ENCODE measurements at regions not wholly inside any gene's neighbourhood (a gene's known extent, or its start where the extent isn't known, plus 50 kb on each side); places are given as distances from the start of the nearest gene placed in this dataset.

DNA sequence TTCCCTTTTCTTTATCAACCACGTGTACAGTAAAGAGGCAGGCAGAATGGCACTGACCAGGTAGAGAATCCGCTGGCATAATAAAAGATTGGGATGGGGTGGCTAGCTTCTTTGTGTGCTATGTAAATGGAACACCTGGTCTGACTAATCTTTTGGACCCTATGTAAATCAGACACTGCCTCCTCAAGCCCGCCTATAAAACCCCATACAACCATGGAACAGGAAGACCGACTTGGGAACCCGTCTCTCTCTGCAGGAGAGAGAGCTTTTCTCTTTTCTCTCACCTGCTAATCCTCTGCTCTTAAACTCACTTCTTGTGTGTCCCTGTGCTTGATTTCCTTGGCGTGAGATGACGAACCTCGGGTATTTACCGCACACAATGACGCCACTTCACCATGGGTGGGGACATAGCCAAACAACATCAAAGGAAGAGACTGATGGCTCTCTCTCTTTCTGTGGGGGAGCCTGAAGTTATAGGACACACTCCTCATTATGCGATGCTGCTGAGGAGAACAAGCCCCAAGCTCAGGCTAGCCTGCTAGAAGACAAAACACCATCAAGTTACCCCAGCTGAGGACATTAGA, 94.2 kb downstream of the ARL5B start:
- Histone ChIP-seq H3K9me3 (no peaks in the 10 kb centered on the region), H3K27ac (no peak overlapping the region), H3K36me3 (ENCODE audit: low read depth, missing control alignments) (no peaks in the 10 kb centered on the region), H3K4me3 (no peak overlapping the region), H3K27me3 (no peaks in the 10 kb centered on the region), H3K4me1 (no peaks in the 10 kb centered on the region)
- intact Hi-C loops (cut with DNase I; ENCODE audit: low total_unique reads): no loop called here
- TF ChIP-seq, protein P1, sequence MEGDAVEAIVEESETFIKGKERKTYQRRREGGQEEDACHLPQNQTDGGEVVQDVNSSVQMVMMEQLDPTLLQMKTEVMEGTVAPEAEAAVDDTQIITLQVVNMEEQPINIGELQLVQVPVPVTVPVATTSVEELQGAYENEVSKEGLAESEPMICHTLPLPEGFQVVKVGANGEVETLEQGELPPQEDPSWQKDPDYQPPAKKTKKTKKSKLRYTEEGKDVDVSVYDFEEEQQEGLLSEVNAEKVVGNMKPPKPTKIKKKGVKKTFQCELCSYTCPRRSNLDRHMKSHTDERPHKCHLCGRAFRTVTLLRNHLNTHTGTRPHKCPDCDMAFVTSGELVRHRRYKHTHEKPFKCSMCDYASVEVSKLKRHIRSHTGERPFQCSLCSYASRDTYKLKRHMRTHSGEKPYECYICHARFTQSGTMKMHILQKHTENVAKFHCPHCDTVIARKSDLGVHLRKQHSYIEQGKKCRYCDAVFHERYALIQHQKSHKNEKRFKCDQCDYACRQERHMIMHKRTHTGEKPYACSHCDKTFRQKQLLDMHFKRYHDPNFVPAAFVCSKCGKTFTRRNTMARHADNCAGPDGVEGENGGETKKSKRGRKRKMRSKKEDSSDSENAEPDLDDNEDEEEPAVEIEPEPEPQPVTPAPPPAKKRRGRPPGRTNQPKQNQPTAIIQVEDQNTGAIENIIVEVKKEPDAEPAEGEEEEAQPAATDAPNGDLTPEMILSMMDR (IDR thresholded peaks at IDR 0.05): no peak
- no peak for TF ChIP-seq POLR2A (IDR thresholded peaks at IDR 0.05)
- 78 to 84% methylated on average over 11 of the region's 11 CpGs for WGBS, 2 donors
- no peak for DNase-seq

DNA sequence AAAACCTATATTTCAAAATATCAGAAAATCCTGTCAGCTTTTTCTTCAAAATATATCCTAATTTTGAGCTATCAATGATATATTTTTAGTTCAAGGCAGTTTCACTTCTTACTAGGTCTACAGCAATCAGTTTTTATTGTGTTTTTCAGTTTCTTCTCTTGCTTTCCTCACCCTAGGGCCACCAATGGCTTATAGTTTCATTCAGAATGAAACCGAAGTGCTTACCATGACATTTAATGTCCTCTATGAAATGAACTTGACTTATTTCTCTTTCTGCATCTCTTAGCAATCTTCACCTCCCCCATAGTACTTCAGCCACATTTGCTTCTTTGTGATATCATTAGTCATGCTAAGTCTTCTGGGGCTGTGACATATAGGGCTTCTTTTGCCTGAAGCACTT, 100.3 kb downstream of the ARL5B start:
- intact Hi-C loops (cut with DNase I; ENCODE audit: low total_unique reads): no loop called here
- WGBS, 2 donors: 87 to 88% methylated on average over 1 of the region's 1 CpG
- TF ChIP-seq, protein P1 (IDR thresholded peaks at IDR 0.05): no peak
- TF ChIP-seq POLR2A (IDR thresholded peaks at IDR 0.05): no peak
- no peaks in the 10 kb centered on the region for H3K36me3 ChIP-seq (ENCODE audit: low read depth, missing control alignments)
- H3K27me3 ChIP-seq: no peaks in the 10 kb centered on the region
- DNase-seq: no peak
- no peaks in the 10 kb centered on the region for H3K4me1 ChIP-seq
- H3K27ac ChIP-seq: no peak overlapping the region
- no peaks in the 10 kb centered on the region for H3K9me3 ChIP-seq
- H3K4me3 ChIP-seq: no peak overlapping the region

DNA sequence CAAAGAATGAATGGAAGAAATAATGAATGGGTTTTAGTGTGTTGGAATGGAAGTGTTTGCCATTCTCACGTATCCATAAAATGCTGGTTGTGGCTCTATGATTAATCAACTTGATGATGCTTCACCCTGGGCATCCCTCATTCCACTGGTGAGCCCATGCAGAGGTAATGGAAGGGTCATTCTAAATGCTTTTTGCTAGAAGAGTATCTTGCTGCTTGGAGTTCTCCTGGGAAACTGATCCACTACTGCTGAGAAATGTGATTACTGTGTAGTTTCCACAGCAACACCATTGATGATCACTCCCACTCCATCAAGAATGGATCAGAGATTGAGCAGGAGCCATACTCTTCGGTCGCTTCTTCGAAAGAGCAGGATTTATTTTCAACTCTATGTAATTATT, 101.6 kb downstream of the ARL5B start:
- Histone ChIP-seq H3K27ac (no peak overlapping the region), H3K36me3 (ENCODE audit: low read depth, missing control alignments) (no peaks in the 10 kb centered on the region), H3K27me3 (no peaks in the 10 kb centered on the region), H3K4me3 (no peak overlapping the region), H3K4me1 (no peaks in the 10 kb centered on the region), H3K9me3 (no peaks in the 10 kb centered on the region)
- 73 to 76% methylated on average over 4 of the region's 4 CpGs for WGBS, 2 donors
- TF ChIP-seq POLR2A (IDR thresholded peaks at IDR 0.05): no peak
- TF ChIP-seq, protein P1 (IDR thresholded peaks at IDR 0.05): no peak
- DNase-seq: no peak
- intact Hi-C loops (cut with DNase I; ENCODE audit: low total_unique reads): no loop called here

DNA sequence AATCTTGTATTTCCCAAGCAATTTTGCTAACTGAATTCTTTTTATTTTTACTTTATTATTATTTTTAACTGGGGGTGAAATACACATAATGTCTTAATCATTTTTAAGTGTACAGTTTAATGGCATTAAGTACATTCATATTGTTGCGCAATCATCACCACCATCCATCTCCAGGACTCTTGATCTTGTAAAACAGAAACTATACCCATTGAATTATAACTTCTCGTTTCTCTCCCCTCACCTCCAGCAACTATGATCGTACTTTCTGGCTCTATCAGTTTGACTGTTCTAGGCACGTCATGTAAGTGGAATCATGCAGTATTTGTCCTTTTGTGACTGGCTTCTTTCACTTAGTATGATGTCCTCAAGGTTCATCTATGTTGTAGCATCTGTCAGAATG, 108.8 kb downstream of the ARL5B start:
- Histone ChIP-seq H3K36me3 (ENCODE audit: low read depth, missing control alignments) (no peaks in the 10 kb centered on the region), H3K4me3 (no peak overlapping the region), H3K27me3 (no peaks in the 10 kb centered on the region), H3K4me1 (no peaks in the 10 kb centered on the region), H3K27ac (no peak overlapping the region), H3K9me3 (no peaks in the 10 kb centered on the region)
- intact Hi-C loops (cut with DNase I; ENCODE audit: low total_unique reads): no loop called here
- TF ChIP-seq, protein P1 (IDR thresholded peaks at IDR 0.05): no peak
- TF ChIP-seq POLR2A (IDR thresholded peaks at IDR 0.05): no peak
- no peak for DNase-seq
- WGBS, 2 donors: 87 to 95% methylated on average over 4 of the region's 4 CpGs

DNA sequence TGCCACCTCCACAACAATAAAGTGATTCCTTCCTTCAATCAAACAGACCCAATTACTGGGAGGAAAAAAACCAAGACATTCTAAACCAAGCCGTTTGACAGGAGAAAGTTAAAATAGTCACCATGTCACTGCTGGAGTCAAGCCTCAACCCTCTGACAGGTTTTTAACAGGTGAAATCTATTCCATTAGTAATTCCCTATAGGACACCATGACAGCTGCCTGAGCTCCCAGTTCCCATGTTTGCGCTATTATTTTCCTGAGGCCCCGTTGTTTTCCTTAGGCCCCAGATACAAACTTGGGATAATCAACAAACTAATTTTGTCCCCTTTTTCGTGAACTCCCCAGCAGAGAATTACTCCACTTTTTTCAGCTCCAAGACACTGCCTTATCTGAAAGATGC, 113.9 kb downstream of the ARL5B start:
- Histone ChIP-seq H3K27ac (no peak overlapping the region), H3K27me3 (no peaks in the 10 kb centered on the region), H3K4me1 (no peaks in the 10 kb centered on the region), H3K36me3 (ENCODE audit: low read depth, missing control alignments) (no peaks in the 10 kb centered on the region), H3K9me3 (no peaks in the 10 kb centered on the region), H3K4me3 (no peak overlapping the region)
- 86 to 88% methylated on average over 4 of the region's 4 CpGs for WGBS, 2 donors
- no peak for DNase-seq
- intact Hi-C loops (cut with DNase I; ENCODE audit: low total_unique reads): no loop called here
- TF ChIP-seq, protein P1 (IDR thresholded peaks at IDR 0.05): no peak
- no peak for TF ChIP-seq POLR2A (IDR thresholded peaks at IDR 0.05)

Measured in testis (tissue), 2 donors.